HepG2 (cell line): ENCODE measurements at regions not wholly inside any gene's neighbourhood (a gene's known extent, or its start where the extent isn't known, plus 50 kb on each side); places are given as distances from the start of the nearest gene placed in this dataset.

Source experiments
- CHCHD3 ChIP-seq: sonication (generic); formaldehyde crosslinking; IDR thresholded peaks from 2 replicates; pipeline ENCODE4 v1.8.0; 2022; ENCODE audit warnings: mild to moderate bottlenecking, missing genetic modification reagents, moderate library complexity
- FOXK1 ChIP-seq: sonication (generic); formaldehyde crosslinking; IDR thresholded peaks from 2 replicates; pipeline ENCODE4 v1.4.0; 2020; ENCODE audit warnings: low read depth, missing genetic modification reagents, borderline replicate concordance
- HHEX ChIP-seq: IDR thresholded peaks from 2 replicates; pipeline ENCODE4 v1.6.1; 2016; ENCODE audit warnings: control low read depth
- HMG20B ChIP-seq: conservative IDR thresholded peaks from 2 replicates; pipeline ENCODE4 v1.6.1; 2016; ENCODE audit warnings: missing genetic modification reagents, missing compliant biosample characterization
- NCOA5 ChIP-seq: sonication (generic); formaldehyde crosslinking; IDR thresholded peaks from 2 replicates; pipeline ENCODE4 v1.4.0; 2020; ENCODE audit warnings: missing genetic modification reagents
- SMAD1 ChIP-seq: sonication (generic); formaldehyde crosslinking; IDR thresholded peaks from 2 replicates; pipeline ENCODE4 v1.4.0; 2020; ENCODE audit warnings: missing genetic modification reagents, low read depth, mild to moderate bottlenecking, borderline replicate concordance
- ZNF12 ChIP-seq: sonication (generic); formaldehyde crosslinking; IDR thresholded peaks from 2 replicates; pipeline ENCODE4 v1.5.0; 2020; ENCODE audit warnings: missing genetic modification reagents
- ZNF260 ChIP-seq: sonication (generic); formaldehyde crosslinking; IDR thresholded peaks from 2 replicates; pipeline ENCODE4 v1.4.0; 2020; ENCODE audit warnings: missing genetic modification reagents, low read depth, mild to moderate bottlenecking, borderline replicate concordance
- TF ChIP-seq, protein P1 (sequence below): IDR thresholded peaks from 2 replicates; pipeline ENCODE4 v1.4.0; 2020; ENCODE audit warnings: mild to moderate bottlenecking, missing genetic modification reagents
- TF ChIP-seq, protein P2 (sequence below): sonication (generic); formaldehyde crosslinking; IDR thresholded peaks from 2 replicates; pipeline ENCODE4 v1.5.1; 2020; ENCODE audit warnings: mild to moderate bottlenecking, missing genetic modification reagents

DNA sequence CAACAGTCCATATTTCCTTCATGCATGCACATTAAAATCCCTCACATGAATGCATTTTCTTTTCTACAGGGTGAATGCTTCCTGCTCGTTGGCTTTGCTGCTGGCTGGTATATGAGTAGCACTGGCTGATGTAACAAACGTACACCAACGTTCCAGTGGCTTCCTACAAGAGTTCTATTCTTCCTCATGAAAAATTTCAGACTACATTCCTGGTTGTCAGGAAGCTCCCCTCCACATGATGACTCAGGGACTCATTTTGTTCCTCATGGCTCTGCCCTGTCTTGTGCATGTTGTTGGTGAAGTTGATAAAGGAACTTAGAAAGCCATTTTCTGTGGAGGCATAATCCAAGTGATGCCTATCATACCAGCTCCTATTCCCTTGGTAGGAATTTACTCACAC, 470.7 kb upstream of the KLF6 start (continued):
- TF ChIP-seq, protein P1, sequence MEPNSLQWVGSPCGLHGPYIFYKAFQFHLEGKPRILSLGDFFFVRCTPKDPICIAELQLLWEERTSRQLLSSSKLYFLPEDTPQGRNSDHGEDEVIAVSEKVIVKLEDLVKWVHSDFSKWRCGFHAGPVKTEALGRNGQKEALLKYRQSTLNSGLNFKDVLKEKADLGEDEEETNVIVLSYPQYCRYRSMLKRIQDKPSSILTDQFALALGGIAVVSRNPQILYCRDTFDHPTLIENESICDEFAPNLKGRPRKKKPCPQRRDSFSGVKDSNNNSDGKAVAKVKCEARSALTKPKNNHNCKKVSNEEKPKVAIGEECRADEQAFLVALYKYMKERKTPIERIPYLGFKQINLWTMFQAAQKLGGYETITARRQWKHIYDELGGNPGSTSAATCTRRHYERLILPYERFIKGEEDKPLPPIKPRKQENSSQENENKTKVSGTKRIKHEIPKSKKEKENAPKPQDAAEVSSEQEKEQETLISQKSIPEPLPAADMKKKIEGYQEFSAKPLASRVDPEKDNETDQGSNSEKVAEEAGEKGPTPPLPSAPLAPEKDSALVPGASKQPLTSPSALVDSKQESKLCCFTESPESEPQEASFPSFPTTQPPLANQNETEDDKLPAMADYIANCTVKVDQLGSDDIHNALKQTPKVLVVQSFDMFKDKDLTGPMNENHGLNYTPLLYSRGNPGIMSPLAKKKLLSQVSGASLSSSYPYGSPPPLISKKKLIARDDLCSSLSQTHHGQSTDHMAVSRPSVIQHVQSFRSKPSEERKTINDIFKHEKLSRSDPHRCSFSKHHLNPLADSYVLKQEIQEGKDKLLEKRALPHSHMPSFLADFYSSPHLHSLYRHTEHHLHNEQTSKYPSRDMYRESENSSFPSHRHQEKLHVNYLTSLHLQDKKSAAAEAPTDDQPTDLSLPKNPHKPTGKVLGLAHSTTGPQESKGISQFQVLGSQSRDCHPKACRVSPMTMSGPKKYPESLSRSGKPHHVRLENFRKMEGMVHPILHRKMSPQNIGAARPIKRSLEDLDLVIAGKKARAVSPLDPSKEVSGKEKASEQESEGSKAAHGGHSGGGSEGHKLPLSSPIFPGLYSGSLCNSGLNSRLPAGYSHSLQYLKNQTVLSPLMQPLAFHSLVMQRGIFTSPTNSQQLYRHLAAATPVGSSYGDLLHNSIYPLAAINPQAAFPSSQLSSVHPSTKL = no peak
- TF ChIP-seq, protein P2, sequence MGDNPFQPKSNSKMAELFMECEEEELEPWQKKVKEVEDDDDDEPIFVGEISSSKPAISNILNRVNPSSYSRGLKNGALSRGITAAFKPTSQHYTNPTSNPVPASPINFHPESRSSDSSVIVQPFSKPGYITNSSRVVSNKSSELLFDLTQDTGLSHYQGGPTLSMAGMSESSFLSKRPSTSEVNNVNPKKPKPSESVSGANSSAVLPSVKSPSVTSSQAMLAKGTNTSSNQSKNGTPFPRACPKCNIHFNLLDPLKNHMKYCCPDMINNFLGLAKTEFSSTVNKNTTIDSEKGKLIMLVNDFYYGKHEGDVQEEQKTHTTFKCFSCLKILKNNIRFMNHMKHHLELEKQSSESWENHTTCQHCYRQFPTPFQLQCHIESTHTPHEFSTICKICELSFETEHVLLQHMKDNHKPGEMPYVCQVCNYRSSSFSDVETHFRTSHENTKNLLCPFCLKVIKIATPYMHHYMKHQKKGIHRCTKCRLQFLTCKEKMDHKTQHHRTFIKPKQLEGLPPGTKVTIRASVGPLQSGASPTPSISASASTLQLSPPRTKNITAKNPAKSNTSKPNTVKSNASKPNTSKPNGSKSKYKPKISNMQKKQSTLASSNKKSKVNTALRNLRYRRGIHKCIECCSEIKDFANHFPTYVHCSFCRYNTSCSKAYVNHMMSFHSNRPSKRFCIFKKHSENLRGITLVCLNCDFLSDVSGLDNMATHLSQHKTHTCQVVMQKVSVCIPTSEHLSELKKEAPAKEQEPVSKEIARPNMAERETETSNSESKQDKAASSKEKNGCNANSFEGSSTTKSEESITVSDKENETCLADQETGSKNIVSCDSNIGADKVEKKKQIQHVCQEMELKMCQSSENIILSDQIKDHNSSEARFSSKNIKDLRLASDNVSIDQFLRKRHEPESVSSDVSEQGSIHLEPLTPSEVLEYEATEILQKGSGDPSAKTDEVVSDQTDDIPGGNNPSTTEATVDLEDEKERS = no peak
- TF ChIP-seq ZNF12 (no peak), ZNF260 (CRISPR knock-in tag) (no peak), CHCHD3 (CRISPR knock-in tag) (no peak), SMAD1 (CRISPR knock-in tag) (no peak), HMG20B (no peak), FOXK1 (CRISPR knock-in tag) (no peak), HHEX (CRISPR knock-in tag) (no peak), NCOA5 (CRISPR knock-in tag) (no peak)
